Adrenal gland (tissue), 5 donors: ENCODE measurements at regions not wholly inside any gene's neighbourhood (a gene's known extent, or its start where the extent isn't known, plus 50 kb on each side); places are given as distances from the start of the nearest gene placed in this dataset.

ENCODE experiments used
- POLR2A ChIP-seq, 2 donors: fragments of 450-650 bp; IDR thresholded peaks; one replicate each; pipeline ENCODE4 v1.6.1; 2017; ENCODE audit warnings: antibody characterized with exemption in 2 of 2, mild to moderate bottlenecking in 2 of 2, moderate library complexity in 1 of 2
- TF ChIP-seq, protein P1 (sequence below), 6 experiments: fragments of 450-650 bp in 4 of 6; fragments of 200-600 bp in 2 of 6; sonication (generic) in 1 of 6; IDR thresholded peaks; 1 replicate in 5 of 6; 2 replicates in 1 of 6; pipeline versions ENCODE4 v1.5.1 to v1.8.0; 2016 to 2021; ENCODE audit warnings: antibody characterized with exemption in 6 of 6, mild to moderate bottlenecking in 2 of 6, moderate library complexity in 1 of 6
- donor health status: DM: no; HTN: no; CAD: no.

DNA sequence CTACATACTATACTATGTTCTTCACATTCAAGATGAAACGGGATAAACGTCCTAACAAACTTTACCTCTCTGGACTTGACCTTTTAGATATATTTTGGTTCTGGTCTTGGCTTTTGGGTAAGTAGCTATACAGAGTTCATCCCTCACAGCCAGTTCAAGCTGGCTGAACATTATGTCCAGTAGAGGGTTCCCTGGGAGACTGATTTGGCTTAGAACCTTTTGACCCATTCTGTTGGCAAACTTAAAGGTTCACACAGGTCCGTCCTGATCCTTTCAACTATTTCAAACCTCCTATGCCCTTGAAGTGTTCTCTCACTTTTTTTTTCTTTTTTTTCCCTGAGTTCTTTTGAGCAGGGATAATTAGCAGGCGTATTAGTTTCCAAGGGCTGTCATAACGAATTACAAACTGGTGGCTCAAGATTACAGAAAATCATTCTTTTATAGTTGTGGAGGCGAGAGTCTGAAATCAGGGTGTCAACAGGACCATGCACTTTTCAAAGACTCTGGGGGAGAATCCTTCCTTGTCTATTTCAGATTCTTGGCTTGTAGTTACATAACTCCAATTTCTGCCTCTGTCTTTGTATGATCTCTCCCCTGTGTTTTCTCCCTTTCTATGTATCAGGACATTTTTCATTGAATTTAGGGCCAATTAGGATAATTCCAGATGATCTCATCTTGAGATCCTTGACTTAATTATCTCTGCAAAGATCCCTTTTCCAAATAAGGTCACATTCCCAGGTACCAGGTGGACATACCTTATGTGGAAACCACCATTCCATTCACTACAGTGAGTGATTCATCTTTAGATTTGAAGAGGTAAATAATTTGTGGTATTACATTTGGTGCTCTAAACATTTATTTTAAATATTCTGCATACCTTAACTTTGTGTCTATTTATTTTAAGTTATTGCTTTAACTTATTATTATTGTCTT lies 257.4 kb upstream of the USP25 start:
- TF ChIP-seq, protein P1, sequence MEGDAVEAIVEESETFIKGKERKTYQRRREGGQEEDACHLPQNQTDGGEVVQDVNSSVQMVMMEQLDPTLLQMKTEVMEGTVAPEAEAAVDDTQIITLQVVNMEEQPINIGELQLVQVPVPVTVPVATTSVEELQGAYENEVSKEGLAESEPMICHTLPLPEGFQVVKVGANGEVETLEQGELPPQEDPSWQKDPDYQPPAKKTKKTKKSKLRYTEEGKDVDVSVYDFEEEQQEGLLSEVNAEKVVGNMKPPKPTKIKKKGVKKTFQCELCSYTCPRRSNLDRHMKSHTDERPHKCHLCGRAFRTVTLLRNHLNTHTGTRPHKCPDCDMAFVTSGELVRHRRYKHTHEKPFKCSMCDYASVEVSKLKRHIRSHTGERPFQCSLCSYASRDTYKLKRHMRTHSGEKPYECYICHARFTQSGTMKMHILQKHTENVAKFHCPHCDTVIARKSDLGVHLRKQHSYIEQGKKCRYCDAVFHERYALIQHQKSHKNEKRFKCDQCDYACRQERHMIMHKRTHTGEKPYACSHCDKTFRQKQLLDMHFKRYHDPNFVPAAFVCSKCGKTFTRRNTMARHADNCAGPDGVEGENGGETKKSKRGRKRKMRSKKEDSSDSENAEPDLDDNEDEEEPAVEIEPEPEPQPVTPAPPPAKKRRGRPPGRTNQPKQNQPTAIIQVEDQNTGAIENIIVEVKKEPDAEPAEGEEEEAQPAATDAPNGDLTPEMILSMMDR (IDR thresholded peaks at IDR 0.05): no peak
- TF ChIP-seq POLR2A (IDR thresholded peaks at IDR 0.05): no peak
